ENCODE measurements at regions not wholly inside any gene's neighbourhood (a gene's known extent, or its start where the extent isn't known, plus 50 kb on each side); places are given as distances from the start of the nearest gene placed in this dataset.
"Not testable (repeated sequence)": the region's sequence is repeated elsewhere in the genome, so short reads cannot be mapped to it uniquely, and the experiment has no call there.

DNA sequence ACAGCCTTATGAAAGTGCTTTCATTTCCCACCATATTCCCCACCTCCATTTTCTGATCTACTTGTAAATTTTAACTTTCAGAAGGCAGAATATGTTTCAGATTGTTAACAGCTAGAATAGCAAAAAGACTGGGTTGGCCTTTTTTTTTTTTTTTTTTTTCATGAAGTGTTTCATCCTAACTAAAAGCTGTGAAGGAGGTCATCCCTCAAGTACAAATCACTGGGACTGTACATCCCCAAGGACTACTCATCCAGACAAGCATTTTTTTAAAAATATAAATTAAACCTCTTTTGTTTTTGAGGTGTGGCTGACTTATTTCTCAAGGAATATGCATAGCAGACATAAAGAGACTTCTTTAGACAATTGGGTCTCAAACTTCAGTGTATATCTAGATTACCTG is 542.1 kb upstream of the TUSC1 start:
- DNase-seq, result no peak

DNA sequence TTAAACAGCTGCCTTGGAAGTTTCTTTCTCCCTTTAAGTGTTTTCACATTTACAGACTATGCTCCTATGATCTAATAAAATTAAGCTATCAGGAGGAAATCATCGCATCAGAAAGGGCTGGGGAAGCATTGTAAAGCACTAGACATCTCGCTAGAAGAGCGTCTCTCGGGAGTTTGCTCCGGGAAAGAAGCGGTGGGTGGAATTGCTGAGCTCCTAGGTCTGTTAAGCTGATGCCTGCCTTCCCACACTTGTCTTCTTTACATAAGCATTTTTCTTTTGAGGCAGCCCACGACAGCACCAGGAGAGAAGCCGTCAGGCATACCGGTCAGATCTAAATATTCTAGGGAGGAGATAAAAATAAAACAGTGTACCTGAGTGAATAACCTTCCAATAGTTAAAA is 541.7 kb upstream of the TUSC1 start:
- DNase-seq, result no peak

- DNase-seq, result no peak
These were observed 538.5 kb upstream of the TUSC1 start for GRCh38 chr9:26216702-26217101.

DNA sequence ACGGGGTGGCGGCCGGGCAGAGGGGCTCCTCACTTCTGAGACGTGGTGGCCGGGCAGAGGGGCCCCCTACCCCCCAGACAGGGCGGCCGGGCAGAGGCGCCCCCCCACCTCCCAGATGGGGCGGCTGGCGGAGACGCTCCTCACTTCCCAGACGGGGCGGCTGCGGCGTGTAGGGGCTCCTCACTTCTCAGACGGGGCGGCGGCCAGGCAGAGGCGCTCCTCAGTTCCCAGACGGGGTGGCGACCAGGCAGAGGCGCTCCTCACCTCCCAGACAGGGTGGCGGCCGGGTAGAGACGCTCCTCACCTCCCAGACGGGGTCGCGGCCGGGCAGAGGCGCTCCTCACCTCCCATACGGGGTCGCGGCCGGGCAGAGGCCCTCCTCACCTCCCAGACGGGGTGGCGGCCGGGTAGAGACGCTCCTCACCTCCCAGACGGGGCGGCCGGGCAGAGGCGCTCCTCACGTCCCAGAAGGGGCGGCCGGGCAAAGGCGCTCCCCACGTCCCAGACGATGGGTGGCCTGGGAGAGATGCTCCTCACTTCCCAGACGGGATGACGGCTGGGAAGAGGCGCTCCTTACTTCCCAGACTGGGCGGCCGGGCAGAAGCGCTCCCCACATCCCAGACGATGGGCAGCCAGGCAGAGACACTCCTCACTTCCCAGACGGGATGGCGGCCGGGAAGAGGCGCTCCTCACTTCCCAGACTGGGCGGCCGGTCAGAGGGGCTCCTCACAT is 536.6 kb upstream of the TUSC1 start:
- not testable (repeated sequence) for DNase-seq

DNA sequence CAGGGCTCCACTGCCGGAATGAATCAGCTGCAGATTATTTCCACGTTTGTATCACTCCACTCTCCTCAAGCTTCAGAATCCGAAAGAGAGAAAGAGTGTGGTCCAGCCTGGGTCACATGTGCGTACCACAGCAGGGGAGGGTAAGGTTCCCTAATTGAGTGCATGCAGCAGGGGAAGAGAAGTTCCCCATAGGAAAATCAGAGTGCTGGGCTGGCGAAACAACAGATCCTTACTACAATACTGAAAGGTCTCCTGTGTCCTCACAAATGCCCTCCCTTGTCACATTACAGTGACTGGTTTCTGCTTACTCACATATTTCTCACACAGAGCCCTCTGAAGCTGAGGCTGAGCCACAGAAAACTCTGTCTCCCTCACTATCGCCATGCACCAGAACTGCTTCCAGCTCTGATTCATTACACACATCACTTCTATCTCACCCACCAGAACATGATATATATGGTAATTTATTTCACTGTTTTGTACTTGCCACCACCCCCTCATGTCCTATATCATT is 532.2 kb upstream of the TUSC1 start:
- DNase-seq, result no peak

- no peak for DNase-seq
These were observed 527.0 kb upstream of the TUSC1 start for GRCh38 chr9:26205261-26205660.

DNA sequence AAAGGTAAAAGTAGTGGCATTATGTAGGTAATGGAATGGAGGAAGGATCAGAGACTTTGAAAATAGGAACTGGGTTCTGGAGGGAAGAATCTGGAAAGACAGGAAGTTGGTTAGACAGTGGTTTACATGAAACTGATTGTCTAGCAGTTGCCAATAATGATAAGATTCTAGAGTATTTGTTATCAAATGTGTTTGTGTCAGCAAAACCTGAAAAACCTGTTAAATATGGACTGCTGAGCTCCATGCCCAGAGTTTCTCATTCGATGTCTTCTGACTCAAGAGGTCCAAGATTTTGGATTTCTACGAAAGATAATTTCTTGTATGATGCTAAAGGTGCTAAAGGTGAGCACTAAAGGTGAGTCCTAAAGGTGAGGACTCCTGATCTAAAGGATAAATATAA is 515.0 kb upstream of the TUSC1 start:
- no peak for DNase-seq

GRCh38 chr9:26191711-26192110 is 513.5 kb upstream of the TUSC1 start:
- DNase-seq, result no peak

GRCh38 chr9:26181836-26182235 is 503.6 kb upstream of the TUSC1 start:
- no peak for DNase-seq

GRCh38 chr9:26176628-26177027 is 498.4 kb upstream of the TUSC1 start:
- no peak for DNase-seq

GRCh38 chr9:26175264-26175663 is 497.0 kb upstream of the TUSC1 start:
- DNase-seq, result no peak

GRCh38 chr9:26172301-26172700 is 494.1 kb upstream of the TUSC1 start:
- DNase-seq, result no peak

GRCh38 chr9:26171691-26172090 is 493.4 kb upstream of the TUSC1 start:
- no peak for DNase-seq

DNA sequence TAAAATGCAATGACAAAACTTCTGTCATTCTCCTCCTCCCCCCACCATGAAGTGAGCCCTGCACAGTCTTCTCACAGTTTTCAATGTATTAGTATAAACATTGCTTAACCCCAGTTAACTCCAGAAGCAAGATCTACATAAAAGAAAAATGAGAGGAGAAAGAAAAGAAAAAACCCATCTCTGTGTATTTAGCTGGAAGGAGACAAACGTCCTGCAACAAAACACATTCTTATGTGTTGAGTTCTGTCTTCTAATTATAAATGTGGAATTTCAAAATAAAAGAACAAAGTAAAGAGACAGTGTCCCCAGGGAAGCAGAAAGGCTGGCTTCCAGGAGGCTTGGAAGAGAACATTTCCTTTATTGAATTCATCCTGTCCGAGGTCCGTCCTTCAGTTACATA is 491.9 kb upstream of the TUSC1 start:
- DNase-seq, result no peak

- no peak for DNase-seq
These were observed 491.5 kb upstream of the TUSC1 start for GRCh38 chr9:26169708-26170107.

DNA sequence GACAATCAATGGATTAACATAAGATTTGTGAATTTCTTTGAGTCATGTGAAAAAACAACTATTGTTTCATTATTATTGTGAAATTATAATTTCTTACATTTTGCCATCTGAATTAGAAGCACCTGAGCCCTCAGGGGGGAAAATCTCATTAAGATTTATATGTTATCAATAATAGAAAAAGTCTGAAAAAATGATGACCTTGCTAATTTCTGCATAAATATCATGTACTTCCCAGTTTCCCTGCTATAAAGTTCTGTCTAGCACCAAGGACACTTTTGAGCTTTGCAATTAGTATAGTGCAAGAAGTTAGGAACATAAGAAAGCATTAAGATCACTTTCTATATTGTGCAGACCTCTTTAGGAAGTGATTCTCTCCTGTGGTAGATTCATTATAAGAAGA is 488.3 kb upstream of the TUSC1 start:
- DNase-seq, result no peak

- no peak for DNase-seq
These were observed 487.2 kb upstream of the TUSC1 start for GRCh38 chr9:26165426-26165825.

DNA sequence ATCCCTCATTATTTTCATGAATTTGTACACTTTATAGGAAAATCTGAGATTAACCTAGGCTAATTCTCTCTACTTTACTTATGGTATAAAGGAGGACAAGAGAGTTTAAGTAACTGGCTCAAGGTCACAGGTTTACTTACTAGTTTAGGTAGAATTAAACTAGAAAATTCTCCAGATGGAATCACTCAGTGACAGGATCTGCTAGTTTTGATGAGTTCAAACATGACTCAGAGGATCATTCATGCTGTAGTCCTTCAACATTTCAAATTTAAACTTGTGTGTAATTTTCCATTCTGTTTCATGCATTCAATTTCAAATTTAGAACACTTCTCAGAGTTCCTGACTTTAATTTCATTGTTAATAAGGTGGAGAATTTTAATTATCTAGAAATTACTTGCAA is 485.7 kb upstream of the TUSC1 start:
- no peak for DNase-seq

- no peak for DNase-seq
These were observed 481.5 kb upstream of the TUSC1 start for GRCh38 chr9:26159575-26160392.

DNA sequence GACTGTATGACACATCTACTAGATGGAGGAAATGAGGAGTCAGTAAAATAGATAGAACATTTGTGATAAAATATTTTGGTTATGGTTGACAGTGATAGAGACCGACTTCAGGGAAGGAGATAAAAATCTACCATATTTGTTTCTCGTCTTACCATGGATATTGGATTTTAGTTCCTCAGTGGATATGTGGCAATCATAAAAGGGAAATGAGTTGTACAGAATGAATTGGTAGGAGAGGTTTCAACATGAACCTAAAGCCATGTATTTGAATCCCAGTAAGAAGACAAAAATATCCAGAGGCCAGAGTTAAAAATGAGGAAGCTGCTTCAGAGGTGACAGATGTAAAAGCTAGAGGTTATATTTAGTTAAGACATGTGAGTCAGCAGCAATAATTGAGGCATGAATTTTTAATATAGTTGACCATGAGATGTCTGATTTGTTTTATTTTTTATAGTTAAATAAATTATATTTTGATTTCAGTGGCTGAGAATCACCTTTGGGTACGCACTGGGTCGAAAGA is 480.4 kb upstream of the TUSC1 start:
- no peak for DNase-seq

GRCh38 chr9:26157411-26157810 is 479.2 kb upstream of the TUSC1 start:
- DNase-seq, result no peak

DNA sequence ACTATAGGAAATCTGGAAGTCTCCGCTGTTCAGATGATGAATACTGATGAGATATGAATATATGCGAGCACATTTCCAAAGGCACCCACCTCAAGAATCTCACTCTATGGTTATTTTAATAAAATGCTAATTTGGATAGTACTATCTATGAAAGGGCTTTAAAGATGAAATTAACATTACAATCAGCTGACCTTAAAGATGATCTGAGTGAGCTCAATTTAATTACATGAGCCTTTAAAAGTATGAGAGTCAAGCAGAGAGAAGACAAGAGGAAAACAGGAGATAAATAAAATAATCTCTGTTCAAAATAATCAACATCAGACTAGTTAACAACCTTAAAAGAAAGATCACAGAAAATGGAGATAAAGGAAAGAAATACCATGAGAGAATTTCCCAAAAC is 474.1 kb upstream of the TUSC1 start:
- no peak for DNase-seq

GRCh38 chr9:26148128-26148527 is 469.9 kb upstream of the TUSC1 start:
- DNase-seq, result no peak

GRCh38 chr9:26145938-26146337 is 467.7 kb upstream of the TUSC1 start:
- DNase-seq, result no peak

Data from NCI-H345 (cell line).